GM21360 (cell line): ENCODE measurements at regions not wholly inside any gene's neighbourhood (a gene's known extent, or its start where the extent isn't known, plus 50 kb on each side); places are given as distances from the start of the nearest gene placed in this dataset.
"Not testable (repeated sequence)": the region's sequence is repeated elsewhere in the genome, so short reads cannot be mapped to it uniquely, and the experiment has no call there.

Experiments used
- ATAC-seq: cut with Tn5 transposase; IDR thresholded peaks from one replicate; pipeline ENCODE4 v1.9.1; 2021; ENCODE audit warnings: mild to moderate bottlenecking, moderate library complexity; ENCODE audit not compliant: unreplicated experiment

DNA sequence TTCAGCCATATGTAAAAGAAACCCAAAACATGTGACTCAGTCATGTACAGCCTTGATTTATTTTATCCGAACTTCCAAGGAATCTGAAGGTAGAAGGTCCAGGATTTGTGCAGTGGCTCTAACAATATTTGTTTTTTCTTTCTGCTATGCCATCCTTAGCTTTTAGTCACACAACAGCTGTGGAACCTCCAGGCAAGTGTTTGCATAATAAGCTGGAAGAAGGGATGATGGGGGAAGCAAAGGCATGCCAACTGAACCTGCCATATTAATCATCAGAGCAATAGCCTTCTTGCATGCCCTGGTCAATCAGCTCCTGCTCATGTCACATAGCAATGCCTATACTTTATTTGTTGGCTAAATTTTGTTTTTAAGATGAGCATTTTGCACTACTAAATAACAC, 444.7 kb upstream of the ARPP21 start:
- no peak for ATAC-seq

DNA sequence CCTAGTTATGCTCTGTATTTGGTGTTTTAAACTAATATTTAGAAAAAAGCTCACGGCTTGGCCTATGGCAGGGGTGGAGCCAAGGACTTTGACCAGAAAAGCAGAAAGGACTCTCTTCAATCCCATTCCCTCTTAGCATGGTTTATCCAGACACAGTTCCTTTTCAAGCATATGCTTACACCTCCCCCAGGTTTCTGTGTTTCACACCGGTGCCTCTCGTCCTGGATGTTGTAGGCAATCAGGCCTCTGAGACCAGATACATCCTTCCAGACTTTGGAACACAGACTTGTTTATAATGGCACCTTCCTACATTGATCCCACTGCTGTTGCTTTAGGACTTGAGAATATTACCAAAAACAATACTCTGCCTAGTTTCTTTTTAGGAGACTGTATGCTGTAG, 440.5 kb upstream of the ARPP21 start:
- no peak for ATAC-seq

DNA sequence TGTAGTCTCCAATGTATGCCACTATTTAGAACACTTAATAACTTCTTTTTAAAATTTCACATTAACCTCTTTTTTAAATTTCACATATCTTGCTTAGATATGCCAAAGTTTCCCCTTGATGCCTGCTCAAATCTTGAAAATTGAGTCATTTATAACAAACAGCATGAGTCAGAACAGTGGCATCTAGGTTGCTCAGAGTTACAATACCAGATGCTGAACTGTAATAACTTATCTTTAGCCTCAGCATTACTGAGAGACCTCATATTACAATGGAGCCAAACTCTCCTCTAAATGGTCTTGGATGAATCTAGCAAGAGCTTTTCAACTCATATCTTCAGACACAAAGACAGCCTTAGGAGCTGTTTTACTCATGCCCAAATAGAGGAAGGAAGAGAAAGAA, 439.3 kb upstream of the ARPP21 start:
- ATAC-seq = no peak

DNA sequence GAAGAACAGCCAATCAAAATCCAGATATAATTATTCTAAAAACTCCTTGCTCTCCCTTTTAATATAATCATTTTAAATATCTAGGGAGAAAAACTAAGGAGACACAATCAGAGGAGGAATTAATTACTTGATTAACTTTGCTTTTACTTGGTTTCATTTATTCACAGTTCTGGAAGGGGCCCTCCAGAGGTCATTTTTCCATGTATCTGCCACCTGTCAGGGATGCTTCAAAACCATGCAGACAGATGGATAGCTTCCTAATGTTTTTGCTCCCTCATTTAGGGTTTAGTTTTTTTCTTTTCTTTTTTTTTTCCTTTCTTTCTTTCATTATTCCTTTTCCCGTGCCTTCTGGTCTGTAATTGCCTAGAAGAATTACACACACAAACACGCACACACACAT, 438.1 kb upstream of the ARPP21 start:
- no peak for ATAC-seq

DNA sequence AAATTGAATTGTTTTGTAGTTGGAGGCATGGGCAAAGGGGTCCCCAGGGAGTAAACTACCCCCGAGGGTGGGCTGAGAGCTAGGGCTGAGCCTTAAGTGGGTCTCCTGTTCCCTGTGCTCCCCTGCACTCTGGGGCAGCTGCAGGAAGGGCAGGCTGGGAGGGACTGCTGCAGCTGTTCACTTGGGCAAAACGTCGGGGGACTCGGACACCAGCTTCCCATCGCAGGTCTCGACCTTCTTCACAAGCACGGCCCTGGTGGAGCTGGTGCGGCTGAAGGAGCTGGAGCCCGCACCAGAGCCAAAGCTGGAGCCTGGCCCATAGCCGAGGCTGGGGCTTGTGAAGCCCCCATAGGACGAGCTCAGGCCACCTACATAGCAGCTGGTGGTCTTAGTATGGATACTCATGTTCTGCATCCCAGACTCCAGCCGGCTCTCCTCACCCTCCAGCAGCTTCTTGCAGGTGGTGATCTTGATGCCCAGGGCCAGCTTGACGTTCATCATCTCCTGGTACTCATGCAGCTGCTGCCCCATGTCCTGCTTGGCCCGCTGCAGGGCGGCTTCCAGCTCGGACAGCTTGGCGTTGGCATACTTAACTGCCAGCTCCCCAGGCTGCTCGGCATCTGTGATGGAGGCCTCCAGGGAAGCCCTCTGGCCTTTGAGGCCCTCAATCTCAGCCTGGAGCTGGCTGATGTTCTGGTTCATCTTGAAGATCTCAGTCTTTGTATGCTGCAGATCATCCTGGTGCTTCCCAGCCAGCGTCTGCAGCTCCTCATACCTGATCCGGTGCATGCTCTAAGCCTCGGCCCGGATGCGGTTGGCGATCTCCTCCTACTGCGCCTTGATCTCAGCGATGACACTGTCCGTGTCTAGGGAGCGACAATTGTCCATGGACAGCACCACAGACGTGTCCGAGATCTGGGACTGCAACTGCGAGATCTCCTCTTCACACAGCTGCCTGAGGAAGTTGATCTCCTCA, 423.5 kb upstream of the ARPP21 start:
- no peak for ATAC-seq

DNA sequence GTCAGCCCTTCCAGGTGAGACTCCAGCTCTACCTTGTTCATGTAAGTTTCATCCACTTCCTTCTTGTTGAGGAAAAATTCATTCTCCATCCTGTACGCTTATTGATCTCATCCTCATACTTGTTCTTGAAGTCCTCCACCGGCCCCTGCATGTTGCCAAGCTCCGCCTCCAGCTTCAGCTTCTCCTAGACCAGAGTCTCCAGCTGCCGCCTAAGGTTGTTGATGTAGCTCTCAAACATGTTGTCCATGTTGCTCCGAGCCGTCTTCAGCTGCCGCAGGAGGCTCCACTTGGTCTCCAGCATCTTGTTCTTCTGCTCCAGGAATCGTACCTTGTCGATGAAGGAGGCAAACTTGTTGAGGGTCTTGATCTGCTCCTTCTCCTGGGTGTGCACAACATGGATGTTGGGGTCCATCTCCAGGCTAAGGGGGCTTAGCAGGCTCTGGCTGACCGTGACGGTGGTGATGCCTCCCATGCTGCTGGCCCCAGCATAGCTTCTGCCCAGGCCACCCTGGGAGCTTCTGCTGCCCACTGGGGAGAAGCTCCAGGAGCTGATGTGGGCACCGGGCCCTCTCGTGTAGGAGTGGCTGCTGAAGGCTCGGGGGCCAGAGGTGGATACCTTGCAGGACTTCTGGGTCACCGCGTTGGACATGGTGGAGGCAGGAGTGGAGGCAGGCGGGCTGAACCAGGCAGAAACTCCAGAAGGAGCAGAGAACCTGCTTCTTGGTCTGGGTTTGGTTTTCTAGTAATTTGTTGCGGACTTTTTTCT, 422.6 kb upstream of the ARPP21 start:
- no peak for ATAC-seq

DNA sequence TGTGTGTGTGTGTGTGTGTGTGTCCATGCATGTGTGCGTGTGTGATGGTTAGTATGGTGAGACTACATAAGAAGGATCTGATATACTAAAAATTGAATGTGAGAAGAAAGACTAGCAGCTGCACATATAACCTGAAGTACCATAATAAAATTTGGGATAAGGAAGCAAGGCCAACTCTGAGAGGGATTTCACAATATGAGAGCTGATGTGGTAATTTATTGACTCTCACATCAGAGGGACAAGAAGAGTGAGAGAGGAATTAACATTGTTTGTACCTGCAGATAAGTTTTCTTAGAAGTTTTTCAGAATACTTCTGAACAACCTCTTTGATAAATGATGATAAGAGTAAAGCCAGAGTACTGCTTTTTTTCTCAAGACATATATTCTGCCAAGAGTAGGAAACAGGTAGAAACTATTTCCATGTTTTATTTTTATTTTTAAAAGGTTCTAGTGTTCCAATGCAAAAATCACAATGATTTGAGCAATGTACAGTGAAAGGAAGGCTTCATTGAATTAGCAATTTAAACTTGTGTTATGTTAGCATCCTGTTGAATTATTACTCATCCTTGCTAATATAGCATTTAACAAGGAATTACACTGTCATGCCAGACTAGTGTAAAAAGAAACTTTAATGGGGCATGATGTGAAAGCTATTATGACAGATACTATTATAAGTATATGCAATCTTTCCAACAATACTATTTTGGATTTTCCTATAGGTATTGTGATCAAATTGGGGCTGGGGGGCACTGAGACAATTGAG, 415.5 kb upstream of the ARPP21 start:
- ATAC-seq = no peak

DNA sequence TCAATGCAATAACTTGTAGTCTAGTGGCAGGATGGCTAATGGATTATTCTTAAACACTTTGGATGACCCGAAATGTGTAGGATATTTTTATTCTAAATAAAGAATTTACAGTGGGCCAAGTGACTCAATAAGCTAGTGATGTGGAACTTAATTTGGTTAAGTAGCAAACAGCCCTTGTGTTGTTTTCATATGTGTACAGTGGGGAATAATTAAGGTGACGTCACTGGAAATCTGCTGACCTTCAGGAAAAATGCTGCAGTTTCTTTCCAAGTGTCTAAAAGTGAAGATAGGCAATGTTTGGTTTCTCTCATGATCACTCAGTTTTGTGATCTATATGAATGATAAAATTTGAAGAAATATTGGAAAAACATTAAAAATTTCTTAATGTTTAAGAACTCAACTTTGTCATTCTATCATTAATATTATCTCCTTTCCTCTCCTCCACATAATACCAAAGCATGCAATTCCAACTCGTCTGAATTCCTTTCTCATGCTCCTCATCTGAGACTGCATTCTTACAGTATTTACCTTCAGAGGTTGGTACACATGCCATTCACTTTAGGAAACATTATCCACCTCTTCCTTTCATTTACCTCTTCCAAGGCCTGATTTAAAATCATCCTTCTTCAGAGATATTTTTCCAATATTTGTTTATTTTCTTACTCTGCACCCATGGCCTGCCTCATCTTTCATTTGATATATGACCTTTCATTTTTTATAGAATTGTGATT, 414.6 kb upstream of the ARPP21 start:
- ATAC-seq = no peak

DNA sequence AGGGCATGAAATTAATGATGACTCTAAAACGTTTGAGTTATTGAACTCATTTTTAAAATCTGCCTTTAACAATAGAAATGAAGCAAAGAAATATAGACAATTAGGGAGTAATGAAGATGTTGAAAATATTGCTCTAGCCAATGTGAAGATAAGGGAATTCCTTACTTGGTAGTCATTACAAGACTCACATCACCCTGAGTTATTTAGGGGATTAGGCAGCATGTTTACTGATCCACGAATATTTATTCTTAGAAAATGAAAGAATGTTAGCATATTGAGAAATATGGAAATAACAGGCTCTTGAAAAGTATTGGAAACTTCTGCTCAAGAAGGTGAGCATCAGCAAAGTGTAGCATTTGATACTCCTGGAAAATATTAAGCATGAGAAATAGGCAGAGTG, 398.1 kb upstream of the ARPP21 start:
- ATAC-seq = no peak

DNA sequence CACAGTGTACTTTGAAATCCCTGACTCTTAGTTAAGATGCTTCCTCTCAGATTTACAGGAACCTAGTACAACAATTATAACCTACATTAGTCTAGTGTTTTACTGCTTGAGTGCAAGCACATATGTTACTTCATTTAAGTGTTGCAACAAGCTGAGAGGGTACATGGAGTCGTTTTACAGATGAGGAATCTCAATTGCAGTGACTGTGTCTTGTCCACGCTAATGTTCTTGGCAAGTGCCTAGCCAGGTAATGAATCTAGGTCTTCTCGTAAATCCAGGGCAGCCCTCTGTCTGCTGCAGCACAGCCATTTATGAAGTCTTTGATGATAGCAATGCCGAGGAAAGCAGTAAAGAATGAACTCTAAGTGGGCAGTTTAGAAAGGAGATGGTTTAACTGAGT, 384.4 kb upstream of the ARPP21 start:
- no peak for ATAC-seq

DNA sequence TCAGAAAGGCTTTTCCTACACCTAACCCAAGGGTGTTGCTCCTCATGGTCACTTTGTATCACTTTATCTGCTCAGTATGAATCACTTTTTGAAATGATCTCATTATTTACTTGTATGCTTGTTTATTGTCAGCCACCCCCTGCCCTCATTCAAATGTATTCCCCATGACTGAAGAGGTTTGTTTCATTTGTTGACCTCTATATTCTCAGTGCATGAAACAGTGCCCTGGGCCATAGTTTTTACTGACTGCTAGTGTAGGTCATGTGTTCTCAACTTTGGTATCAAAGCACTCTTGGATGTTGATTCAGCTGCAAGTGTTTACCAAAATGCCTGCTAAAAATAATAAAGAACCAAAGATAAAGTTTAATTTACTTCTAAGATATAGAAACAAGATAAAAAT, 381.7 kb upstream of the ARPP21 start:
- ATAC-seq = no peak

DNA sequence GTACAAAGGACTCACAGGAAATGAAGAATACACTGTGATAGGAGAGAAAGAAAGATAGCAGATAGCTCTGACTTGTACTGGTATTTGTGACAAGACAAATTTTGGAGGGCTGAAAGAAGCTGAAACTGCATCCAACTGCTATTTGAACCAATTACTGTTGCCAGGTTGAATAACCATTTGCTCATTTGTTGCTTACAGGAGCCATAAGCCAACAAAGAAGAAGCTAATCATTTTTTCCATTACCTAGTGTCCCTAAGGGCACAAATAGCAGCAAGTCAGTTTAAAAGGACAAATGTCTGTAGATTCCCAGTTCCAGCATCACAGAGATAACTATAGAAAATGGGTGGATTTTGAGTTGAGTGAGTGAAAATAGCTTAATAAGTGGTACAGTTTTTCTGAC, 376.9 kb upstream of the ARPP21 start:
- no peak for ATAC-seq

DNA sequence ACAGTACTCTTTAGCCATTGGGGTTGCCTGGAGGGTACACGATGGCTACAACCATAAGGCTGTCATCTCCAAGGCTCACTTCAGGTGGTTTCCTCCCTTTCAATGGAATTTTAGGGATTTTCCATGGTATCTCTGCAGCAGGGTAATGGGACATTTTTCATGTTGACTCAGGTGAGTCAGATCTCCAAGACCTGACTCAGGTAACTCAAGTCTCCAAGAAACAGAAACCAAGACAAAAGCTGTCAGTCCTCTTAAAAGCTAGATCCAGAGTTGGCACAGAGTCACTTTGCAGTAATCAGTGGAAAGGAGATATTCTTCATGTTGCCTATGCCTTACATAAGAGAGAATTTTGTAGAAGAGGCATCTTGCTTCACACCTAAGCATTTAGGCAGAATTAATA, 375.8 kb upstream of the ARPP21 start:
- ATAC-seq = no peak

DNA sequence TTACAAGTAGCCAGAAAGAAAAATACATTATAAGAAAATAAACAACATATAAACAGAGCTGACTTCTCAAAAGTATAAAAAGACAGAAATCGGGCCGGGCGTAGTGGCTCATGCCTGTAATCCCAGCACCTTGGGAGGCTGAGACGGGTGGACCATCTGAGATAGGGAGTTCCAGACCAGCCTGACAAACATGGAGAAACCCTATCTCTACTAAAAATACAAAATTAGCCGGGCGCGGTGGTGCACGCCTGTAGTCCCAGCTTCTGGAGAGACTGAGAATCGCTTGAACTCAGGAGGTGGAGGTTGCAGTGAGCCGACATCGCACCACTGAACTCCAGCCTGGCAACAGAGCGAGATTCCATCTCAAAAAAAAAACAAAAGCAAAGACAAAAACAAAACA, 373.3 kb upstream of the ARPP21 start:
- ATAC-seq = not testable (repeated sequence)

DNA sequence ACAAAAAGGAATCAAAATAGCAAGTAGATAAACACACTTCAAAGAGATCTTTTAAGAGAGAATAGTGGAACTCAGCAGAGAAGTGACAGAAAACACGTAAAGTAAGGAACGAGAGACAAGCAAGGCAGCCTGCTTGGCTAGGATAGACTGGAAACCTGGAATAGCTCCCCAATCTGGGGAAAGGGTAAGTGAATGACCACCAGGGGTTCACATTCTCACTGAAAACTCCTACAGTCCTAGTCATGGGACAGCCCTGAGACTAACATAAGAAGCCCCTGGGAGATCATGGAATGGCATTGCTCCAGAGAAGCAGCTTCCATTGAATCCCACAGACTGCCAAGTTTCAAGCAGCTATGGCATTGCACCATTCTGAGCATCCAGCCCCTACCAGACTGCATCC, 363.6 kb upstream of the ARPP21 start:
- ATAC-seq = no peak

DNA sequence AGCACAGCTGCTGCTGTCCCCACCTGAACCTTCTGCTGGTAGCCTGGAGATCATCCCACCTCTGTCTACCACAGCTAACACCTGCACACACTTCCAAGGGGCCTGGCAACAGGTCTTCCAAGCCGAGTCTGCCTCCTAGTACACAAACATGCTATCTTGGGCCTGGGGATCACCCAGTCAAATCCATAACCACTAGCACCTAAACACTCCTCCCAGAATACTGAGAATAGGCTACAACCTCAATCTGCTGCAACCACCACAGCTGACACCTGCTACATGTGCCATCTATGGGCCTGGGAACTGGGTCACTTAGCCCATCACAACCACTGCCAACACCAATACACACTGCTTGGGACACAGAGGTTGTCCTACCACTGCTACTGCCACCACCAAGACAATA, 362.8 kb upstream of the ARPP21 start:
- ATAC-seq = no peak

DNA sequence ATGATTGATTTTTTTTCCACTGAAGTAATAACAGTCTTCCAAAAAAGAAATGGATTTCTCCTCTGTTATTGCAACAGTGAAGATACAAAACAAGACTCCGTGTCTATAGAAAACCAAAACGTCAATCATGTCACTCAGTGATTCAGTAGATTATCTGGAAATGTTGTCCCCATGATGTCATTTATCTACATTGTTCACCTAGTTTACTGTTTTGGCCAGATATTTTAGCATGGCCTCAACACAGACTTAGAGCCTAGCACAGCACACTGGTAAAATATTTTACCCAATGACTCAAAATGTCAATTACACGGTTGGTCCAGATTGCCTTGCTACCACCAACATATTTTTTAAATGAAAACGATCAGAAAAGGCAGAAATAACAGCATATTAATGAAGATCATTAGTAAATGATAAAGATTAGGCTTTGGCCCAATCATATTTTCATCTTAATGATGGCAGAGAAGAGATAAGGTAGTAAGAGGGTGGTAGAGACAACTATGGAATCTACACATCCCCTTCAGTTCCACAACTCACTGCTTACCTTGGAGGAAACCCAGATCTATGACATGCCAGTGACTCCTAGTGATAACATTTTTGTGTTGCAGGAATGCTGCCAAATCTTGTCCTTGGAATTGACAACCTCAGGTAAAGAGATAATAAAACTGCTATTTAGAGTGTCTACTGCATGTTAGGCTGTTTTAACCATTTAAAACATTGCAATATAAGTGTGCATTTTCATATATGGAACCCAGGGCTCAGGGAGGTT, 347.7 kb upstream of the ARPP21 start:
- ATAC-seq = no peak

DNA sequence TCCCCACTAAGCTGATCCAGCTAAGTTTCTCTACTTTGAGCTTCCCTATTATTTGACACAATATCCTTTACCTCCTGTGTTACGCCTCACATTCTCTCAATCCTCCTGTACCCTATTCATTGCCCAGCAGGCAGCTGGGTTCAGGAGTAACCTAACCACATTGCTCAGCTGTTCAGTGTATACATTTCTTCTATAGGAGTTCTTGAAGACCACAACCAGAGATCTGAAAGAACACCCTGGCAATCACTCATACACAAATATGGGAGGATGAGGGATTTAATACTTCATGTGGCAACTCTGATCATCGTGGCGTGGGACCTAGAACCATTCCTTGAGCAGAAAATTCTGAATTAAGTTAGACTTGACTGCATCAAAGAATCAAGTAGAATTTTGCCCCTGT, 346.8 kb upstream of the ARPP21 start:
- no peak for ATAC-seq

DNA sequence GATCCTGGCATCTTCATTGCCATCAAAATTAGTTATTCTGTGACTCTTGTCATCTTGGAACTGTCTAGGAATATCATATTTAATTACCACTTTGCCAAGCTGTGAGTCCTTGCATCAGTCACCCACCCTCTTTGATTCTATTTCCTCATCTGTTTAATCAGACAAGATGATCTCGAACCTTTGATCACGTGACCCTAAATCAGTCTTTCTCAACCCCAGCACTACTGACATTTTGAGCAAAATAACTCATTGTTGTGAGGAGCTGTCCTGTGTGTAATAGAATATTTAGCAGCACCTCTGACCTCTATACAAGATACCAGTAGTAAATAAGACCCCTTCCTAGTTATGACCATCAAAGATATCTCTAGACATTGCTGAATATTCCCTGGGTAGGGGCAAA, 343.4 kb upstream of the ARPP21 start:
- ATAC-seq = no peak

DNA sequence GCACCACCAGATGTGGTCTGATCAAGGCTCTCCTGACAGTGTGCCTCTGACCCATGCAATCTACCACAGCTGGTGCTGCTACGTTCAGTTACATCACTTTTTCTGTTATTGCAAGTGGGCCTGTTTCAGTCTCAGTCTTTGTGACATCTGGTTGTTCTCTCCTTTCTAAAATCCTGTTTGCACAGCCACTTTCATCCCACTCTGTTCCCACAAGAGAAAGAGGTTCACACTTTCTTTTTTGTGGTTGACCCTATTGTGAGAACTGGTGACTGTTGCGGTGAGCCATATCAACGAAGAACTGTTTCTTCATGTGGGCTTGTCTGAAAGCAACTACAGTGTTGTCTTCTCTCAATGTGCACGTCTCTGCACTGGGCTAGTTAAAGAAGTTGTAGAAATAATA, 342.8 kb upstream of the ARPP21 start:
- no peak for ATAC-seq
